Body of pancreas (tissue), 4 donors: ENCODE measurements at regions not wholly inside any gene's neighbourhood (a gene's known extent, or its start where the extent isn't known, plus 50 kb on each side); places are given as distances from the start of the nearest gene placed in this dataset.

ENCODE experiments used
- ATAC-seq: fragments of 150-250 bp; one replicate; pipeline ENCODE4 v1.9.1; 2016
- DNase-seq, 4 donors: peaks; one replicate each; pipeline ENCODE4 v3.0.0-alpha.2; 2019
- H3K27ac ChIP-seq, 4 donors: fragments of 200-600 bp; sonication (generic); 1 replicate in 3 of 4; 2 replicates in 1 of 4; pipeline versions ENCODE4 v1.5.1 to v1.6.1; 2016 to 2019; ENCODE audit warnings: mild to moderate bottlenecking in 1 of 4, mixed read lengths in 1 of 4, moderate library complexity in 1 of 4
- H3K27me3 ChIP-seq, 2 donors: fragments of 200-600 bp; sonication (generic); one replicate each; pipeline ENCODE4 v1.6.0; 2016; ENCODE audit warnings: mild to moderate bottlenecking in 1 of 2
- H3K36me3 ChIP-seq, 2 donors: fragments of 200-600 bp; sonication (generic); replicated peaks in 1 of 2; 2 replicates each; pipeline ENCODE4 v1.5.1; 2016; ENCODE audit warnings: low read depth in 2 of 2; ENCODE audit not compliant: insufficient read depth in 1 of 2
- H3K4me1 ChIP-seq: fragments of 200-600 bp; sonication (generic); one replicate; pipeline ENCODE4 v1.6.0; 2016
- H3K4me3 ChIP-seq, 2 donors: fragments of 200-600 bp; sonication (generic); 1 replicate in 1 of 2; 2 replicates in 1 of 2; pipeline ENCODE4 v1.5.1; 2016 to 2019
- H3K9me3 ChIP-seq, 3 donors: fragments of 200-600 bp; sonication (generic); 1 replicate in 2 of 3; 2 replicates in 1 of 3; pipeline ENCODE4 v1.5.1; 2016
- POLR2A ChIP-seq, 3 donors: fragments of 450-650 bp; IDR thresholded peaks; one replicate each; pipeline ENCODE4 v1.6.1; 2016; ENCODE audit warnings: antibody characterized with exemption in 3 of 3, mild to moderate bottlenecking in 2 of 3
- WGBS, 2 donors: methylation state at CpG; one replicate each; pipeline ENCODE4 v1.1.5; 2017; 5-methylcytosine and 5-hydroxymethylcytosine counted together
- intact Hi-C: fragments of 100-400 bp; cut with DNase I; formaldehyde crosslinking; loops from one replicate; pipeline ENCODE4 v1.15.1; 2023
- TF ChIP-seq, protein P1 (sequence below), 7 experiments: fragments of 450-650 bp in 4 of 7; fragments of 200-600 bp in 3 of 7; sonication (generic) in 3 of 7; IDR thresholded peaks; one replicate each; pipeline ENCODE4 v1.5.1; 2016 to 2019; ENCODE audit warnings: antibody characterized with exemption in 7 of 7

DNA sequence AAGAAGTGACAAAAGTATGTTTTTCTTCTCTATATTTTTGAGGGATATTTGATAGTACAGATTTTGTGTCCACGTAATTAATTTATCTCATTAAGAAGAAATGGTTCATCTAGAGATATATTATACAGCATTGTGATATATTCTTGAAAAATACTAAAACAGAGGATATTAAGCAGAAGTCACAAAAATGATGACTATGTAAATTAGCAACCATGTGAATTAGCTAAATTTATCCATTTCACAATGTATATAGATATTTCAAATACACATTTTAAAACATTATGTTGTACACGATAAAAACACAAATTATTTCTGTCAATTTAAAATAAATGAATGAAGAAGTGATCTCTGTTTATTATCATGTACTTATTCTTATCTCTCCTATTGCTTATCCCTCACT is 989.5 kb downstream of the TUSC7 start:
- Histone ChIP-seq H3K4me1 (no peaks in the 10 kb centered on the region), H3K9me3 (no peaks in the 10 kb centered on the region), H3K36me3 (no peaks in the 10 kb centered on the region), H3K27ac (no peak overlapping the region), H3K4me3 (no peak overlapping the region), H3K27me3 (no peaks in the 10 kb centered on the region)
- WGBS, 2 donors = 77 to 84% methylated on average over 2 of the region's 2 CpGs
- ATAC-seq (no peak), DNase-seq (no peak)
- intact Hi-C loops = no loop called here
- TF ChIP-seq, protein P1, sequence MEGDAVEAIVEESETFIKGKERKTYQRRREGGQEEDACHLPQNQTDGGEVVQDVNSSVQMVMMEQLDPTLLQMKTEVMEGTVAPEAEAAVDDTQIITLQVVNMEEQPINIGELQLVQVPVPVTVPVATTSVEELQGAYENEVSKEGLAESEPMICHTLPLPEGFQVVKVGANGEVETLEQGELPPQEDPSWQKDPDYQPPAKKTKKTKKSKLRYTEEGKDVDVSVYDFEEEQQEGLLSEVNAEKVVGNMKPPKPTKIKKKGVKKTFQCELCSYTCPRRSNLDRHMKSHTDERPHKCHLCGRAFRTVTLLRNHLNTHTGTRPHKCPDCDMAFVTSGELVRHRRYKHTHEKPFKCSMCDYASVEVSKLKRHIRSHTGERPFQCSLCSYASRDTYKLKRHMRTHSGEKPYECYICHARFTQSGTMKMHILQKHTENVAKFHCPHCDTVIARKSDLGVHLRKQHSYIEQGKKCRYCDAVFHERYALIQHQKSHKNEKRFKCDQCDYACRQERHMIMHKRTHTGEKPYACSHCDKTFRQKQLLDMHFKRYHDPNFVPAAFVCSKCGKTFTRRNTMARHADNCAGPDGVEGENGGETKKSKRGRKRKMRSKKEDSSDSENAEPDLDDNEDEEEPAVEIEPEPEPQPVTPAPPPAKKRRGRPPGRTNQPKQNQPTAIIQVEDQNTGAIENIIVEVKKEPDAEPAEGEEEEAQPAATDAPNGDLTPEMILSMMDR (IDR thresholded peaks at IDR 0.05) = no peak

DNA sequence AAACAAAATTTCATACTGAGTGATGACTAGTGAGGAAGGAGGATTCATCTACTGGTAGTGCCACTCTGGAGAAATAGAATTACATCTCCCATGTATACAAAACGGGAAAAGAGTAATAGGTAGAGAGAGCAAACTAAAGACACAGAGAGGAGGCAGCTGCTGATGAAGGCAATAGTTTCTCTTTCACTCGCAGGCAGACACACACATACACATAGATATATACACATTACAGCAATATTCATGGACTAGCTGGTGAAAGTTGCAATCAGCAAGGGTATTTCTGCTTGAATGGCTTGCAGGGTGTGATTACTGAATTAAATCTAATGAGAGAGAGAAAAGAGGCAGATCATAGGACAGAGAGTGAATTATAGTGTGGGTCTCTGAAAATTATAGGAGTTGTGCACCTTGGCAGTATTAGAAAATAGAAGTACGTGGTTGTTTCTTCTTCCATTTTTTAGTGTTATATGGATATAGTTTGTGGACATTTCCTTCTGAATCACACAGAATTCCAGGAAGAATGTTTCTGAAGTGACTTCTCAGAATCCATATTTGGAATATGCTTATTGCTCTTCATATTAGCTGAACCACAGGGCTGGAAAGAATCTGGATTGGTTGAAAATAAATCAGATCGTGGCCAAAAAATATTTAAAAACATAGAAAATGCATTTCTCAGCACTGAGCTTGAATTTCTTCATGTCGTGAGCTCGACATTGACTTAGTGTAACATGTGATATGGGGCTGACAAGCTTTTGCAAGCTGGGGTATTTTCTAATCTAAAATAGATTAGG is 991.2 kb downstream of the TUSC7 start:
- no peak overlapping the region for H3K27ac ChIP-seq
- ATAC-seq (no peak), DNase-seq (no peak)
- intact Hi-C loops = no loop called here
- no peak overlapping the region for H3K4me3 ChIP-seq
- 66 to 68% methylated on average over 6 of the region's 6 CpGs for WGBS, 2 donors
- no peaks in the 10 kb centered on the region for H3K9me3 ChIP-seq
- no peaks in the 10 kb centered on the region for H3K4me1 ChIP-seq
- no peaks in the 10 kb centered on the region for H3K36me3 ChIP-seq
- no peaks in the 10 kb centered on the region for H3K27me3 ChIP-seq
- TF ChIP-seq, protein P1 (IDR thresholded peaks at IDR 0.05) = no peak
- TF ChIP-seq POLR2A (IDR thresholded peaks at IDR 0.05) = no peak

DNA sequence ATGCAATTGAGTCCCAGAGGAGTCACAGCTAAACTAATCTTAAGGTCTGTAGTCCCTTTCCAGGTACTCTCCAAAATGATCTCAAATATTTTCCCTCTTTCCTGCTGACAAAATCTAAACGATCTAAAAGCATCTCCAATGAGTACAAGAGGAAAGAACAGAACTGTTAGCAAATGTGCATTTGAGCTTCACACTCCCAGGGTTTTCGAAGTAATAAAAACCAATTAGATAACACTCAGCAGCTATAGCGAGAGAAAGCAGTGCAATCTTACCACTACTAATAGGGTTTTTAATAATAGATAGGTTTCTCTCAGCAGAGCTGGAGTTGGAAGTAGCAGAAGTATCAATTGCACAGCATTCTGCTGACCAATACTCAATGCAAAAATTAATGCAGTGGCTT is 995.4 kb downstream of the TUSC7 start:
- Histone ChIP-seq H3K36me3 (no peaks in the 10 kb centered on the region), H3K4me3 (no peak overlapping the region), H3K27ac (no peak overlapping the region), H3K27me3 (no peaks in the 10 kb centered on the region), H3K4me1 (no peaks in the 10 kb centered on the region), H3K9me3 (no peaks in the 10 kb centered on the region)
- DNase-seq (no peak), ATAC-seq (no peak)
- TF ChIP-seq, protein P1 (IDR thresholded peaks at IDR 0.05) = no peak
- TF ChIP-seq POLR2A (IDR thresholded peaks at IDR 0.05) = no peak
- WGBS, 2 donors = 29 to 55% methylated on average over 3 of the region's 3 CpGs
- intact Hi-C loops = no loop called here

DNA sequence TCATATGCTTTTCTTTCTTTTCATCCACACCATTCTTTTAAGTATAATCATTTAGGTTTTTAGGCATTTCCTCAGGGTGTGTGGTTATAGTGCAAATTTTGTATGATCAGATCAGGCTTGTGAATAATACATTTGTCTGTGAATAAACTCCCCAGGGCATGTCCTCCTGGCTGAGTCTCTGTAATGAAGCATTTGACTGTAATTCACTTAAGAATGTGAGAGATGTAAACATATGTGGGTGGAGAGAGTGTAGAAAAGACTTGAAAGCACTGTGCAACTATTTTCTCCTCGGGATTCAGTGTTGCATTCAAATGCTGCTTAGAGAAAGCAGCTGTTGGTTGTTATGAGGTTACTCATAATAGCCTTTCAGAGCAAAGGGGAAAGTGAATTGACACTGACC is 996.5 kb downstream of the TUSC7 start:
- ATAC-seq (no peak), DNase-seq (no peak)

More for the DNA sequence above, 996.5 kb downstream of the TUSC7 start:
- intact Hi-C loops = no loop called here
- no peaks in the 10 kb centered on the region for H3K27me3 ChIP-seq
- H3K27ac ChIP-seq = no peak overlapping the region
- H3K9me3 ChIP-seq = no peaks in the 10 kb centered on the region
- H3K4me3 ChIP-seq = no peak overlapping the region
- no peaks in the 10 kb centered on the region for H3K36me3 ChIP-seq
- no peaks in the 10 kb centered on the region for H3K4me1 ChIP-seq
- WGBS, 2 donors = 60 to 67% methylated on average over 1 of the region's 1 CpG
- TF ChIP-seq, protein P1 (IDR thresholded peaks at IDR 0.05) = no peak
- TF ChIP-seq POLR2A (IDR thresholded peaks at IDR 0.05) = no peak
